GM12891 (cell line): ENCODE measurements at regions not wholly inside any gene's neighbourhood (a gene's known extent, or its start where the extent isn't known, plus 50 kb on each side); places are given as distances from the start of the nearest gene placed in this dataset.

ENCODE experiments used
- DNase-seq: peaks from one replicate; pipeline ENCODE4 v3.0.0; 2011; ENCODE audit warnings: low spot score; ENCODE audit not compliant: insufficient read length
- FAIRE-seq: peaks from 2 replicates; lab custom pipeline; 2011; peaks lifted over from hg19 to GRCh38; lab: Jason Lieb, UNC
- PAX5 ChIP-seq: IDR thresholded peaks from 2 replicates; pipeline ENCODE4 v1.6.1; 2011; ENCODE audit warnings: low read length, moderate library complexity, mild to moderate bottlenecking; ENCODE audit not compliant: insufficient read depth, severe bottlenecking
- POLR2A ChIP-seq: IDR thresholded peaks from 2 replicates; pipeline ENCODE4 v1.6.1; 2011; ENCODE audit warnings: low read depth, low read length, control low read depth
- POLR2AphosphoS5 ChIP-seq: IDR thresholded peaks from 2 replicates; pipeline ENCODE4 v1.6.1; 2011; ENCODE audit warnings: low read depth, low read length, control low read depth
- POU2F2 ChIP-seq: IDR thresholded peaks from 2 replicates; pipeline ENCODE4 v1.6.1; 2011; ENCODE audit warnings: low read depth, mild to moderate bottlenecking, control low read depth, low read length, moderate library complexity
- SPI1 ChIP-seq: IDR thresholded peaks from 2 replicates; pipeline ENCODE4 v1.6.1; 2011; ENCODE audit warnings: low read depth, low read length, control low read depth
- TAF1 ChIP-seq: IDR thresholded peaks from 2 replicates; pipeline ENCODE4 v1.6.1; 2011; ENCODE audit warnings: low read depth, low read length, control low read depth

DNA sequence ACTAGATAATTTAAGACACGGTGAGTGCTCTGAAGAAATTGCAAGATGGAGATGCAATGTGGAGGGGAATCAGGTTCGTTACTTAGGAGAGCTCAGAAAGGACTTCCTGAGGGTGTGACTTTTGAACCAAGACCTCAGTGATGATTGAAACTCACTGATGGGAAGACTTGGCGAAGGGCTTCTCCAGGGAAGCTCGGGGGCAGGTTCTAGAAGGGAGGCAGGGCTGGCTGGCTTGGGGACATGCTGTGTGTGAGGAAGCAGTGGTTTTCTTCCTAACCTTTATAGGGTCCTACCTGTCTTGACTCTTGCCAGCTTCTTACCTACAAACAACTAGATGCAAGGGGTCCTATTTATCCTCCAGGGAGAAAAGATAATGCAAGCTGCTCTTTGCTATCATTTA is 637.9 kb downstream of the ACTR3B start:
- DNase-seq = no peak
- FAIRE-seq = no peak

DNA sequence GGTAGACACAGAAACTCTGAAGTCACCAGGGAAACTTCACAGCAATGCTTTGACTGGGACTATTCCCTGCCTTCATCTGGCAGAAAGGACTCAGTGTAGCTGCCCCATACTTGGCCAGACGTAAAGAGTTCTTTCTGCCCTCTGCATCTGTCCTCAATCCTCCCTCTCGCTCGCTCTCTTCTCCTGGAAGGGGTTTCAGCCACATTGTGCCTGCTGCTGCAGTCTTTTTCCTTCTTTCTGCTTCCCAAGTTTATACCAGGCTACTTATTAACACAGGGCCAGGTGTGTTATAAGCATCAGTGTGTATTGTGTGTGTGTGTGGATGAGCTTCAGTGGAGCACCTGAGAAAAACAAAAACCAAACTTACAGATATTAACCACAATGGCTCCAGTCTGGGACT is 638.4 kb downstream of the ACTR3B start:
- TF ChIP-seq SPI1 = no peak
- no peak for TF ChIP-seq POLR2A
- no peak for TF ChIP-seq TAF1
- TF ChIP-seq POLR2AphosphoS5 = no peak
- FAIRE-seq = no peak

More for the DNA sequence above, 637.9 kb downstream of the ACTR3B start:
- TF ChIP-seq POLR2A (no peak), POLR2AphosphoS5 (no peak), POU2F2 (no peak), PAX5 (no peak), SPI1 (no peak), TAF1 (no peak)

DNA sequence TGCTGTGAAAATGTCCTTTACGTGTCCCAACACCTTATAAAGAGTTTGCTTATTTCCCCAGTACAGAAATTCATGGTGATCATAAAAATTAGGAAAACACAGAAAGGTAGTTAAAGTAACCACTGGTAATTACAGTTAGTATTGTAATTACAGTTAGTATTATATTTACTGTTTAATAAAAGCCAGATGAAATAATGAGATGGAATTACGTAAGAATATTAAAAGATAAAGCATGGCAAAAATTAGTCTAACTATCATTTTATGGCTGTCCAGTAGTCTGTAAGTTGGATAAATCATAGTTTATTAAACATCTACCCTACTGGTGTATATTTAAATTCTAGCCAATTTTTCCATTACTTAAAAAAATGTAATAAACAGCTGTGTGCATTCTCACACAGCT is 638.8 kb downstream of the ACTR3B start:
- no peak for DNase-seq
- no peak for TF ChIP-seq POU2F2
- no peak for TF ChIP-seq PAX5
- TF ChIP-seq TAF1 = no peak
- TF ChIP-seq POLR2AphosphoS5 = no peak
- TF ChIP-seq POLR2A = no peak
- TF ChIP-seq SPI1 = no peak
- no peak for FAIRE-seq

More for the DNA sequence above, 638.4 kb downstream of the ACTR3B start:
- no peak for DNase-seq

DNA sequence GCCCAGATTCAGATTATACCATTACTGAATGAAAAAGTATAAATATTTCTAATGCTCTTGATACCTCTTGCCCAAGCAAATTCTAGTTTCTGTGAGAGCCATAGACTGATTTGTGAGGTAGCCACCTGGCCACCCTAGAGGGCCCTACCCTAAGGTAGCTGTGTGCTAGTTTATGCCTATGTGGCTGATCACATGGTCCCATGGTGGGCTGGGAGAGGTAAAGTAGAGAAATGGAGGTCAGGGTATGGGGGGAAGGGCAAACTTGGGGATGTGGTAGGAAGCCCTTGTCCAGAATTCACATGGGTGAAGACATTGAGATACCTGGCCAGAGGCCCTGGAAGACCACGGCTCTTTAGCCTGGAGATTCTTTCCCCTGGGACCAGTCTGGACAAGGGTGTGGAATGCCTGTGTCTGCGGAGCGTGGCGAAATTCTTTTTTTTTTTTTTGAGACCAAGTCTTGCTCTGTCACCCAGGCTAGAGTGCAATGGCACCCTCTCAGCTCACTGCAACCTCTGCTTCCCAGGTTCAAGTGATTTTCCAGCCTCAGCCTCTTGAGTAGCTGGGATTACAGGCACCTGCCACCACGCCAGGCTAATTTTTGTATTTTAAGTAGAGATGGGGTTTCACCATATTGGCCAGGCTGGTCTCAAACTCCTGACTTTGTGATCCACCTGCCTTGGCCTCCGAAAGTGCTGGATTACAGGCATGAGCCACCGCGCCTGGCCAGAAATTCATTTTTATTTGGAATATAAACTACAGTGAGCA is 639.4 kb downstream of the ACTR3B start:
- FAIRE-seq = no peak
- DNase-seq = no peak
- TF ChIP-seq POLR2AphosphoS5 (no peak), PAX5 (no peak), POLR2A (no peak), SPI1 (no peak), TAF1 (no peak), POU2F2 (no peak)

DNA sequence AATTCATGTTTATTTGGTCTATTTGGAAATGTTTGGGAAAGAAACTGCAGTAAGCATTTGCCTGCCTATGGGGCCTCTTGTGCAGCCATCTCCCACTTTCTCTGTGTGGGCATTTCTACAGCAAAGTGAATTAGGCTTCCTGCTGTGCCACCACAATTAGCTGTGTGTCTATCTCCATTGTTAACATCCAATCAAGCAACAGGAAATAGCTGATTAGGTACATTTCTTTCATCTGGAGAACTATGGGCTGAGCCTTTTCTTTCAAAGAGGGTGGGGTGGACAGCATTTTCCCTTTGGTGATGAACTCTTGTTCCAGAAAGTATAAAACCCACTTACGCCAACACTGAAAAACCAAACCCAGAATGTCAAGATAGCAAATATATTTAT is 640.0 kb downstream of the ACTR3B start:
- FAIRE-seq (no peak), DNase-seq (no peak)
- no peak for TF ChIP-seq POLR2AphosphoS5
- no peak for TF ChIP-seq POLR2A
- no peak for TF ChIP-seq SPI1
- no peak for TF ChIP-seq TAF1
- TF ChIP-seq POU2F2 = no peak
- TF ChIP-seq PAX5 = no peak

DNA sequence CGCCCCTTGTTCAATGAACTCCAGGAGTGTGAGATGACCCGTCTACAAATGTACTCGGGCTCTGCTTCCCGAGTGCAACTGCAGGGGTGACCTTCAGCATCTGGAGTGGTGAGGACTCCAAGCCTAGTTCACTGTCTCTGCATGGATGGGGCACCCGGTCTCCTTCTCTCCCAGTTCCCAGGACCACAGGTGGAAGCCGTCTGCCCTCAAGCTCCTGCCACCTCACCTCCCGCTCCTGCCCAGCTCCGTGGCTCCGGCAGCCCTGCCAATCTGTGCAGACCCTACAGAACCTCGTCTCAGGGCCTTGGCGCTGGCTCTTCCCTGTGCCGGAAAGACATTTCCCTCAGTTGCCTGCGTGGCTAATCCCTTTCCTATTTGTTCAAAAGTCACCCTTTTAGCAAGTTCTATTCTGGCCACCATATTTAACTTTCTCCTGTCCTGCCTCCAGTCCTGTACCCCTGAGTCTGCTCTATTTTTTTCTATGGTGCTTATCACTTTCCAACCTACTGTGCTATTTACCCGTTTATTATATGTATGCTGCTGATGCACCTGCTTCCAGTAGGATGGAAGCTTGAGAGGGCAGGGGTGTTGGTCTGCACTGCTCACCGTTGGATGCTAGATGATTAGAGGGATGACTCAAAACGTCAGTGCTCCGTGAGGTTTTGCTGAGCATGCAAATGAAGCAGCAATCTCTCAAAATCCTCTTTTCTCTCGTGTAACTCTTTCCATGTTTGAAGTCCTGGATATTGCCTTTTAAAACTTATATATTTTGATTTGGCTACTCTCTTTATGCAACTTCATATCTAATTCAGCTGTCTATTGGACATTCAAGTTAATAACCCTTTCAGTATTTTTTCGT is 641.4 kb downstream of the ACTR3B start:
- DNase-seq = no peak
- no peak for TF ChIP-seq PAX5
- TF ChIP-seq SPI1 = no peak
- no peak for TF ChIP-seq POLR2AphosphoS5
- no peak for TF ChIP-seq POLR2A
- no peak for TF ChIP-seq TAF1
- no peak for FAIRE-seq

DNA sequence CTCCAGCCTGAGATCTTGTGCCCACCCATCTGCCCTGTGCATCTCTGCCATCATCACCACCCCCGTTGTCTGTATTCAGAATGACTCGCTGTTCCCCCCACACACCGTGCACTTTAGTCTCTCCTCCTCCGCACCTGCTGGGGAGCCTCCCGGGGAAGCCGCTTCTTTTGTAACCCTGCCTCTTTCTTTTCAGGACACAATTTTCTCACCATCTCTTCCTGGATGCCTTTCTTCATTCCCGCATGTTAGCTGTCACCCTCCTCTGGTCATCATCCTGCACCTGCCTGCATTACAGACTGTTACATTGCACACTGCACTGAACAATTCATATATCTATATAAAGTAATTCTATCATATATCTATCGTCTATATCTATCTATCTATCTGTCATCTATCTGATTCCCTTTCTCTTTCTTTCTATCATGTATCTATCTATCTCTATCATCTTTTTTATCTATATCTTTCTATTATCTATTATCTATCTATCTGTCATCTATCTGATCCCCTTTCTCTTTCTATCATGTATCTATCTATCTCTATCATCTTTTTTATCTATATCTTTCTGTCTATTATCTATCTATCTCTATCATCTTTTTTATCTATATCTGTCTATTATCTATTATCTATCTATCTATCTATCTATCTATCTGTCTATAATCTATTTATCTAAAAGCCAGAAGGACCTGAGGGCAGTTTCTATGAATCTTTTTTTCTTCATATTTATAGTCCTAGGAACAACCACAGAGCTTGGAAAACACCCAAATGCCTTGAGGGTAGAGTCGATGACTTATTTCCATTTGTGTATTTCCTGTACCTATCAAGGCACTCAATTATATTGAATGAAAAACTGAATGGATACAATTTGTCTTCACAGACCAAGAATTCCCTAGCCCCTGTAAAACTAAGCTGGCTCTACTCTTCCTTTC is 642.5 kb downstream of the ACTR3B start:
- FAIRE-seq = no peak
- TF ChIP-seq POLR2A = no peak
- TF ChIP-seq PAX5 = no peak
- TF ChIP-seq POLR2AphosphoS5 = no peak
- TF ChIP-seq POU2F2 = no peak
- no peak for TF ChIP-seq TAF1
- TF ChIP-seq SPI1 = no peak

DNA sequence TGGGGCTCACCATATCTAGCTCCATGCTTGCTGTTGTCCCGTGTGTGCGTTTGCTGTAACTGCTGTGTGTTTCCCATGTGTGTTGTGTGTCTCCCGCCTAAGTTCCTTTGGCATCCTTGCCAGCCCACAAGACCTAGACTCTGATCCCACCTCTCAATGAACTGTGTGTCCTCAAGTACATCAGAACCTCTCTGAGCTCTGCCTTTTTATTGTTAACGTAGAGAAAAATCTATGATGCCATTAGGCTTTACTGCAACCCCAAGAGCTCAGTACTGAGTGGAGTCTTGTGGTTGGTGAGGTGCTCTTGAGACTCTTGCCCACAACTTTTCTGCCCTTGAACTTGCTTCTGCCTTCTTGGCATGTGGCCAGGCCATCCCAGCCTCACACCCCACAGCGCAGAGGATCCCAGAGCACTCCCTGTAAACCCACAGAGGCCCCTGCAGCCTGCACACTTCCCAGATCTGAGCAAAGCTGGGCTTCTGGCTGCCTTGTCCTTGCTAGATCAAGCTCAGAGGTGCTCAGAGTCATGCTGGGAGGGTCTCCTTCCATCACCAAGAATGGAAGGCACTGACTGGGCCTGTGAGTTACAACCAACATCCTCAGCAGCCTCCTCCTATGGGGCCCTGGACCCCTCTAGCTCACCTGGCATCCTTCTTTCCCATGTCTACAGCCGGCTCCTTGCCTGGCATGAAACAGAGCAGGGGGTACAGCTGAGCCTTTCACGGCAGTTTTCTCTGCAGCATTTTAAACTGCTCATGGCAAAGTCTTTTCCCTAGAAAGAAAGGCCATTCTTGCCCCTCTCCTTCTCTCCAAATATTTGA is 643.4 kb downstream of the ACTR3B start:
- TF ChIP-seq SPI1 = no peak
- no peak for TF ChIP-seq POLR2A
- no peak for TF ChIP-seq POLR2AphosphoS5
- no peak for TF ChIP-seq PAX5
- no peak for TF ChIP-seq POU2F2
- TF ChIP-seq TAF1 = no peak
- no peak for DNase-seq
- FAIRE-seq = no peak

More for the DNA sequence above, 642.5 kb downstream of the ACTR3B start:
- no peak for DNase-seq

DNA sequence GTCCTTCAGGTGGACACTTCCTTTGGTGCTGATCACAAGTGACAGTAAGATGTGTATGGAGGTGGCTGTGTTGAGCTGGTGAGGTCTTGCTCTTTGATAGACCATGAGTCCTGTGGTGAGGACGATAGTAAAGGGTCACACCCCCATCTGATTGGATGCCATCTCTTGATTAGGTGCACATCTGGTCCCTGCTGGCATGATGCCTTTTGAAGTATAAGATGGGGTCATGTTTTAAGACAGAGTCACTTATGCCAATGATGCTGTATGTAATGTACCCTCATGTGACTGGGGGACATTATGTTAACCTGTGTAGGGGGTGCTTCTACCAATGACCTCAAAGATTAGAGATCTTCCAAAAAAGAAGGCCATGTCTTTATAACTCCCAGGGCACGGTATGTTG is 644.6 kb downstream of the ACTR3B start:
- FAIRE-seq (no peak), DNase-seq (no peak)
- TF ChIP-seq SPI1 = no peak
- no peak for TF ChIP-seq PAX5
- no peak for TF ChIP-seq POLR2AphosphoS5
- TF ChIP-seq TAF1 = no peak
- no peak for TF ChIP-seq POU2F2
